ENCODE measurements at regions not wholly inside any gene's neighbourhood (a gene's known extent, or its start where the extent isn't known, plus 50 kb on each side); places are given as distances from the start of the nearest gene placed in this dataset.
"Not testable (repeated sequence)": the region's sequence is repeated elsewhere in the genome, so short reads cannot be mapped to it uniquely, and the experiment has no call there.

DNA sequence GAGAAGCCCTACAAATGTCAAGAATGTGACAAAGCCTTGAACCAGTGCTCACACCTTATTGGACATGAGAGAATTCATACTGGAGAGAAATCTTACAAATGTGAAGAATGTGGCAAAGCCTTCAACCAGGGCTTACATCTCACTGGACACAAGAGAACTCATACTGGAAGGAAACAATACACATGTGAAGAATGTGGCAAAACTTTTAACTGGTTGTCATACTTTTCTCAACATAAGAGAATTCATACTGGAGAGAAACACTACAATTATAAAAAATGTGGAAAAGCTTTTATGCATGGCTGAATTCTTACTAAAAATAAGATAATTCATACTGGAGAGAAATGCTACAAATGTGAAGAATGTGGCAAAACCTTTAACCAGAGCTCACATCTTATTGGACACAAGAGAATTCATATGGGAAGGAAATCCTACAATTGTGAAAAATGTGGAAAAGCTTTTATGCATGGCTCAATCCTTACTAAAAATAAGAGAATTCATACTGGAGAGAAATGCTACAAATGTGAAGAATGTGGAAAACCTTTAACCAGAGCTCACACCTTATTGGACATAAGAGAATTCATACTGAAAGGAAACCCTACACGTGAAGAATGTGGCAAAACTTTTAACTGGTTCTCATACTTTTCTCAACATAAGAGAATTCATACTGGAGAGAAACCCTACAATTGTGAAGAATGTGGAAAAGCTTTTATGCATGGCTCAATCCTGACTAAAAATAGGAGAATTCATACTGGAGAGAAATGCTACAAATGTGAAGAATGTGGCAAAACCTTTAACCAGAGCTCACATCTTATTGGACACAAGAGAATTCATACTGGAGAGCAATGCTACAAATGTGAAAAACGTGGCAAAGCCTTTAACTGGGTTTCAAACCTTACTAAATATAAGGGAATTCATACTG is 350.6 kb upstream of the NUPR2 start:
- TF ChIP-seq, protein P1, sequence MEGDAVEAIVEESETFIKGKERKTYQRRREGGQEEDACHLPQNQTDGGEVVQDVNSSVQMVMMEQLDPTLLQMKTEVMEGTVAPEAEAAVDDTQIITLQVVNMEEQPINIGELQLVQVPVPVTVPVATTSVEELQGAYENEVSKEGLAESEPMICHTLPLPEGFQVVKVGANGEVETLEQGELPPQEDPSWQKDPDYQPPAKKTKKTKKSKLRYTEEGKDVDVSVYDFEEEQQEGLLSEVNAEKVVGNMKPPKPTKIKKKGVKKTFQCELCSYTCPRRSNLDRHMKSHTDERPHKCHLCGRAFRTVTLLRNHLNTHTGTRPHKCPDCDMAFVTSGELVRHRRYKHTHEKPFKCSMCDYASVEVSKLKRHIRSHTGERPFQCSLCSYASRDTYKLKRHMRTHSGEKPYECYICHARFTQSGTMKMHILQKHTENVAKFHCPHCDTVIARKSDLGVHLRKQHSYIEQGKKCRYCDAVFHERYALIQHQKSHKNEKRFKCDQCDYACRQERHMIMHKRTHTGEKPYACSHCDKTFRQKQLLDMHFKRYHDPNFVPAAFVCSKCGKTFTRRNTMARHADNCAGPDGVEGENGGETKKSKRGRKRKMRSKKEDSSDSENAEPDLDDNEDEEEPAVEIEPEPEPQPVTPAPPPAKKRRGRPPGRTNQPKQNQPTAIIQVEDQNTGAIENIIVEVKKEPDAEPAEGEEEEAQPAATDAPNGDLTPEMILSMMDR (IDR thresholded peaks at IDR 0.05): not testable (repeated sequence)
- not testable (repeated sequence) for TF ChIP-seq POLR2A, EP300 (IDR thresholded peaks at IDR 0.05)

Measured in tibial nerve (tissue), 4 donors.